HG03039 (cell line): ENCODE measurements at regions not wholly inside any gene's neighbourhood (a gene's known extent, or its start where the extent isn't known, plus 50 kb on each side); places are given as distances from the start of the nearest gene placed in this dataset.

Experiments
- ATAC-seq: cut with Tn5 transposase; IDR thresholded peaks from one replicate; pipeline ENCODE4 v1.9.1; 2021; ENCODE audit warnings: mild to moderate bottlenecking, moderate library complexity; ENCODE audit not compliant: unreplicated experiment

DNA sequence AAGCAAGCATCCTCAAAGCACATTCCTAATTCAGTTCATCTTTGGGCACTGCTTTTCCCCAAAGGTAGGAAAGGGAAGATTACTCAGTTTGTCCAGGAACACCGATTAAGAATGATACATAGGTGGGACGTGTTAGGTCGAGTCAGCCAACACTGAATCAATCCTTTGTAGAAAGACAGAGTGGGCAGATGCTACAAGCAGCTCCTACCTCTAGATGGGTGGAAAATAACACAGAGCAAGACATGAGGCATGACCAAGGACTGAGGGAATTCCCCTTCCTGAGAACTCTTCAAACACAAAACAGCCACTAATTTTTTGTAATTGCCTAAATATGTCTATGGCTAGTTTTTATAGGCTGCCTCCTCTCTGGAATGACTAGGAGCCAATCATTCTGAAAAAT is 331.7 kb downstream of the HNRNPD start:
- no peak for ATAC-seq

DNA sequence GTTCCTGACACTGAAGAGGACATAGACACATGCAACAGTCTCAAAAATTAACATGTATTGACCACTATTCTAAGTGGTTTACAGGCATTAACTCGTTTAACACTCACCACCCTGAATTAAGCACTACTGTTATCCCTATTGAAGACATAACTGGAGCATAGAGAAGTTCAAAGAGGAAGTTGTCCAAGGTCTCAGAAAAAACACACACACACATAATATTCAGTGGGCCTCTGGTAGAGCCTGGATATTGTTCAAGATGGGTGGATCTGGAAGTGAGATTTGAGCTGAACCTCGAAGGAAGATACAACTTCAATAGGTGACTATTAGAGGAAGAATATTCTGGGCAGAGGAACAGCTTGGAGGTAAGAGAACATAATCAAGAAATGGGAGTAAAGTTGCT is 334.9 kb downstream of the HNRNPD start:
- no peak for ATAC-seq

DNA sequence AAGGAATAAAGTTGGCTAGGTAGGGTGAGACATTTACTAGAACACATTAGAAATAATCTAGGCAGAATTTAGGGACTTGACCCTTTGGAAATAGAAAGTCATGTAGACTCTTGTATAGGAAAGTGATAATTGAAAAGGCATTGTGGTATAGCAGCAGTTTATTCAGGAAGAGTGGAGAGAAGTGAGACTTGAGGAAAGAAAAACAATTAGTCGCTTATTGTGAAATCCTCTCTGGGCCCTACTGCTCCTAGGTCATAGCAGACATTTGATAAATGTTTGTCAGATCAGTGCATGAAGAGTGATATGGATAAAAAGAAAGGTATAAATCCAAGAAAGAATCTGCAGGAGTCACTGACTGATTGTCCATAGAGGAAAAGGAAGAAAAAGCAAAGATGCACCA is 337.6 kb downstream of the HNRNPD start:
- ATAC-seq, result no peak

DNA sequence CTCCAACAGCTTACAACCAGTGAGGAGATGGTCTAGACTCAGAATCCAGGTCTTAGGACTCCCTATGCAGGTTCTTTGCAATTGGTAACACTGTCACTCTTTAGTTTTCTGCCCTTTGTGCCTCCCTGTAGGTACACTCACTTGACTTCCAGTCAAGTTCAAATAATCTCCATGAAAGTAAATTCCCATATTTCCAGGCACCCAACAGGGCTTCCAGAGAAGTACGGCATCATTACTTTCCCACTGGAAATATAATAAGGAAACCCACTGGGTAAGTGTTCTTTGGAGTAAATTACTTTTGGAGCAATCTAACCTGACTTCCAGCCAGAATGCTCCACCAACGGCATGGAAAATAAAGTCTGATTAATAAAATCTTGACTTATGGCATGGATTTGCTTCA is 338.9 kb downstream of the HNRNPD start:
- no peak for ATAC-seq

DNA sequence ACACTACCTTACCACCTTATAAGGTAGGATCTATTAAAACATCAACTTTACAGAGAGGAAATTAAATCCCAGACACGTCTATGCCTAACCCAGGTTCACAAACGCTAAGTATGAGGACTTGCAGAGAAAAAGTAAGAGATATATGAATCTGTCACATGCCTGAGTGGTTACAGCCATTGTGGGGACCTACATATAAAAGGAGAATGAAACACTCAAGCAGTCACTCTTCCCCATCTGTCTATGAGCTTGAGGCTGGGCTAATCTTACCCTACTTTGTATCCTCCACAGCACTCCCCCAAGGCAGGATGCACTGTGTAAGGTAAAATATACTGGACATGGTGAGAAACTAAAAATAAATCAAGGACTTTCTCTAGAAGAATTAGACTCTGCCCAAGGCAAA is 339.9 kb downstream of the HNRNPD start:
- ATAC-seq, result no peak

DNA sequence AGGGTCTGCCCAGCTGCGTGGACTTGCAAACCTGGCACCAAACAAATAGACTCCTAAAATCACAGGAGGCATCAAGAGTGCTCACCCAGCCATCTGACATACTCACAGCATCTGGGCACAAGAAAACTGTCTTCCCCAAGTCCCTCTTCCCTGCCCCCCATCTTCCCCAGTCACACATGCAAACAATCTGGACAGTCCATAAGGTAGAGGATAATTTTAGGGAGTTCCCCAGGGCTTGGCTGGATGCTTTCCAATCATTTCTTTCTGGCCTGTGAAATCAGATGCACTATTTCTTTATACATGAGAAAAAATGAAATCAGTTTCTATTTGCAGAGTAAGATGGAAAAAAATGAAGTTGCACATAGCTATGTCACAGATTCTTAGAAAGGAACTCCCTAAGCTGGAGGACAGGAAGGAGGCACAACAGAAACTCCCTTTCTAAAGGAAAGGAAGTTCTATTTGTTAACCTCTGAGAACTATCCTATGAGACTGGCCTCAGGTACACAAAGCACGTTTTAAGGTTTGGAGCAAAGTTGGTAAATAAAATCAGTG is 342.3 kb downstream of the HNRNPD start:
- ATAC-seq, result no peak

DNA sequence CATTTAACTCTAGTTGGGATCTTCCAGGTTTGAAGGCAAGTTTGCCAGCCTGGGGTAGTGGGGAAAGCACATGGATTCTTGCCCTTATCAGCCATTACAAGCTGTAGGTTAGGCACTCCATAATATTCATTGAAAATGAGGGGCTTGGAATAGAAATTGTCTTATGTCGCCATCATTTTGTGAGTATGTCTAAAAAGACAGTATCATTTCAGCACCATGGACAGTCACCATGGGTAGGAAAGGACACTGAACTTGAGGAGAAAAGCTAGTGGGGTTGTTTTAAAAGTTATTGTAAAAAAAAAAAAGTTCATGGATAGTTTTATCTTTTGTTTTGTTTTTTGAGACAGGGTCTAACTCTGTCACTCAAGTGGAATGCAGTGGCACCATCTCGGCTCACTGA is 356.1 kb downstream of the HNRNPD start:
- ATAC-seq, result no peak

DNA sequence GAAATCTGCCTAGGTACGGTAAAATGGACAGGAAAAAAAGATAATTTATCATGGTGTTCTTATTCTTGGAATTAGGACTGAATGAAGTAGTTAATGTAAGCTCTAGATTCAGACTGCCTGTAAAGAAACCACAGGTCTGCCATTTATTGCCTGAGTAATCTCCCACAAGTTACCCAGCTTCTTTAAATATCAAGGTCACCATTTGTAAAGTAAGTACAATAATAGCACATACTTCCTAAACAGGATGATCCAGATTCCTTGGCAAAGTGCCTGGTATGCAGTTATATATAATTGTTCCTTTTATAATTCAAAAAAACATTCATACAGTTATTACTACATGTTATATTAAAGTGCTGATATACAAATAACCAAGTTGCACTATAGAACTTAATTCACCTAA is 368.6 kb downstream of the HNRNPD start:
- ATAC-seq, result no peak

DNA sequence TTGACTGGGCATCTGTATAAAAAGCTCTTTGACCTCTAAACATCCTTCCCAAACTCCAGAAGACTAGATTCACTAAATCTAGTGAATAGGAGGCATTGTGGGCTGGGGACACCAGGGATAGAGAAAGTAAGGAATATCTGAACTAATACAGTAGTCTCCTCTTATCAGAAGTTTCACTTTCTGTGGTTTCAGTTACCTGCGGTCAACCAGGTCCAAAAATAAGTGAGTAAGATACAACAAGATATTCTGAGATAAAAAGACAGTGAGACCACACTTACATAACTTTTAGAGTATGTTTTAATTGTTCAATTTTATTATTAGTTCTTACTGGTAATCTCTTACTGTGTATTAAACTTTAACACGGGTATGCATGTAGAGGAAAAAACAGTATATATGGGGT is 376.5 kb downstream of the HNRNPD start:
- no peak for ATAC-seq

DNA sequence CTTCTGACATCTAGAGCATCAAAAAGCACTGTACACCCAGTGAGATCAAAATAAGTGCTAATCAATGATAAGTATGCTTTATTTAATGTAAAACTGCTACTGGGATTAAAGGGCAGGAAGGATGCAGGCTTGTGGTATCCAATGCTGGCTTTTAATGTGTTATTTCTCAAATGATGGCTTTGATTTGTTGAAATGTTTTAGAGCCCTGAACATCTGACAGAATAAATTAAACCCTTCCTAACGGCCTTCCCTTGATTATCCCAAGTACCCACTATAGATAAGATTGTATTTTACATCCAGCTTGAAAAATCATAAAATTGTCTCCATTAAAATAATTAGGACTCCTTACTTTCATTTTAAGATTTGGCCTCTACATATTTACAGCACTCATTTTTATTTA is 382.9 kb downstream of the HNRNPD start:
- ATAC-seq, result no peak

DNA sequence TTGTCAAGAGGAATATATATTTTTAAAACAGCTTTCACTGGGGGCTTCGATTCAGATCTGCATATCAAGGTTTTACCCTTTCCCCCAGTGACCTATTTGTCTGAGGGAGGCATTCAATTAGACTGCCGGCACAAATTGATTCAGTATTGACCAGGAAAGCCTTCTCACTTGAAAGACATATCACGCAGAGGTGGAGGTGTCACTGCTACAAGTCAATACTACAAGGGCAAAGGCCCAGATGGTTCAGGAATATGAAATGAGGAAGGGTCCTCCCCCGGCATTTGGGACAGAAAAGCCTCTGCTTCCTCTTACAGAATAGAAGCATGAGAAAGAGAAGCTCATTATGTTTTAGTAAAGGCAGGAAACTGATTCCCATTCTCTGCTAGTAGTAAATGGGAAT is 383.6 kb downstream of the HNRNPD start:
- no peak for ATAC-seq

DNA sequence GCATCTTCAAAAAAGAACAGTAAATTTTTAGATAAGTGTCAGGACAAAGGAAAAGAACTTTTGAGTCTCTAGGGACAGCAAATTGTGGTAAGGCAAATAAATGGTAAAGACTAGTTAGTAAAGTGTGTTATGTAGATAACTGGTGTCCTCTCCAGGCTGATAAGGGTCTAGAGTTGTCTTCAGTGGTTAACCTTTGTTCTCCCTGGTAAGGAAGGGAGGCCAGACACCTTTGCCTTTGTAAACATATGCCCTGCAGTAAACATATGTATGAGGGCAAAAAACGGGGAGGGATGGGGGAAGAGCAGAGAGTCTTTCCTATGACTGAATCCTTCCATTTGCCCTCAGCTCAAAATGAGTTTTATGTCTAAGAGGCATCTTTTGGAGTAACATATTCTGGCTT is 384.6 kb downstream of the HNRNPD start:
- no peak for ATAC-seq

DNA sequence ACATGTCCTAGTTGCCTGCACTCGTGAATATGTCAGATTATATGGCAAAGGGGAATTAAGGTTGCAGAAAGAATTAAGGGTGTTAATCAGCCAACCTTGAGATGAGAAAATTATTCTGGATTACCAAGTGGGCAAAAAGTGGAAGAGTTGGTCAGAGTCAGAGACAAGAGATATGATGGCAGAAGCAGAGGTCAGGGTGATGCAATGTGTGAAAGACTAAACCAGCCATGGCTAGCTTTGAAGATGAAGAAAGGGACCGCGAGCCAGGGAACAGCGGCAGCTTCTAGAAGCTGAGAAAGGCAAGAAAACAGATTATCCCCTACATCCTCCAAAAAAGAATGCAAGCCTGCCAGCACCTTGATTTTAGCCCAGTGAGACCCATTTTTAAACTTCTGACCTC is 385.6 kb downstream of the HNRNPD start:
- no peak for ATAC-seq

DNA sequence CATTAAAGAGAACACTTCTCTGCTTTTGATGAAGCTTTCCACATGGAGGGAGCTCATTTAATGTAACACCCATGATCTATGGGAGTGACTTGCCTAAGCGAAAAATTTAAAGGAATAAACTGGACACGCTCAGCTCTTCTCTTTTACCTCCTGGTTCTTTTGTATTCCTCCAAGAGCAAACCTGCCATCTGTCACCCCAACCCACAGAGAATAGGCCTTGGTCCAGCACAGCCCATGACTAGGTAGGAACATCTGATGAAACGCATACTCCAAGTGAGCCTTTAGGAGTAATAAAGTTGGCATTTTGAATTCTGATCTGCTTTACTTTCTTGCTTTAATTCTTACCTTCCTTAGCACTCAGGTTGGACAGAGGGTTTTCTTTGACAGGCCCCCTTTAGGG is 389.0 kb downstream of the HNRNPD start:
- no peak for ATAC-seq

DNA sequence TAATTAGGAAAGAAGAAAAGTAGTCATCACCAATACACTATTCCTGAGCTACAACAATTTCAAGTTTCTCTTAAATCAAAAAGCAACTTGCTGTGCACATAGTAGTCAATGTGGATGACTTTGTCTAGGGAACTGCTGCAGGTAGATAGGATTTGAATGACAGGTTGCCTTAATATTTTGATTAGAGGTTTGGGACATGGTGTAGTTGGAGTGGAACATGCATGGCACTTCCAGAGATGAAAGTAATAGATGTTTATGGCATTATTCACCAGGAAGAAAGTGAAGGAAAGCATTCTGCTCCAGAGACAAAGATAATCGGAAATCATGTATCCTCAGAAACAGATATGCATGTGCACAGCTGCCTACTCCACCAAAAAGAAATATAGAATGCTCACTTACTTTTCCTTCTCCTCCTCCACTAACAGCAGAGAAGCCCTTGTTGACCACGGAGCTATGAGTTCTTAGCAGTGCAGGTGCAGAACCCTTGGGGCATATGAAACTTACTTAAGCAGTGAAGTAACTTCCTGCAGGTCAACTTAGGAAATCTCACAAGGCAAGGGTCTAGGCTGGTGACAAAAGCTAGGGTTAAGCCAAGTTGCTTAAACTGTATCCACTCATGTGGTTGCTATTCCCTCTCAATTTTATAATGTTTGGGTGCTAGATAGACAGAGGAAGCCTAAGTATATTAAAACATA is 390.8 kb downstream of the HNRNPD start:
- ATAC-seq, result no peak

DNA sequence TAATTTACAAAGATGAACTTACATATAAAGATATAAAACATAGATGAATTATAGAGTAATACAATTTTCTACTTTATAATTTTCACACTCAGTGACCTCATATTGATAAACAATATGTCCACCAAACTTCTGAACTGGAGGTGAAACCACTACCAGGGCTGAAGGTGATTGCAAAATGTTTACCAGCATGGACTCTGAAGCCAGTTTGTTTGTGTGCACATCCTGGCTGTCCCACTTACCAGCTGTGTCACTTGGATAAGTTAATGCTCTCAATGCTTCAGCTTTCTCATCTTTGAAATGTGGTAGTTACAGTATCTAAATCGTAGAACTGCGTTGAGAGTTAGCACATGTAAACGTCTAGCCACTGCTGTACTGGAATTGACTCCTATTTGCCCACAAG is 392.6 kb downstream of the HNRNPD start:
- ATAC-seq, result no peak

DNA sequence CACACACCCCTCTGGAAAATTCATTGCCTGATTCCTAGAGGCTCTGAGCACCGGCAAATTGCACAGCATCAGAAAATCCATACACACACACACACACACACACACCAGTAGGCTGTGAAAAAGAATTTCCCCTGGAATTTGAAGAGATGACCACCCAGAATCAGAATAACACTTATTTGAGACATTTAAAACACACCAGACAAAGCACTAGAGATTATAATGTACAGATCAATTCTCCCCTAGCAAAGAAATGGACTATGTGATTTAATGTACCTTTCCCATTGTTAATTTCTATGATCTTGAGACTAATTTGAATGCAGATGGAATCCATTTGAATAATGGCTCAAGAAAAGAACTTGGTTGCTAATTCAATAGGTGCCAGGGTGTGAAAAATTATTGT is 399.3 kb downstream of the HNRNPD start:
- no peak for ATAC-seq

DNA sequence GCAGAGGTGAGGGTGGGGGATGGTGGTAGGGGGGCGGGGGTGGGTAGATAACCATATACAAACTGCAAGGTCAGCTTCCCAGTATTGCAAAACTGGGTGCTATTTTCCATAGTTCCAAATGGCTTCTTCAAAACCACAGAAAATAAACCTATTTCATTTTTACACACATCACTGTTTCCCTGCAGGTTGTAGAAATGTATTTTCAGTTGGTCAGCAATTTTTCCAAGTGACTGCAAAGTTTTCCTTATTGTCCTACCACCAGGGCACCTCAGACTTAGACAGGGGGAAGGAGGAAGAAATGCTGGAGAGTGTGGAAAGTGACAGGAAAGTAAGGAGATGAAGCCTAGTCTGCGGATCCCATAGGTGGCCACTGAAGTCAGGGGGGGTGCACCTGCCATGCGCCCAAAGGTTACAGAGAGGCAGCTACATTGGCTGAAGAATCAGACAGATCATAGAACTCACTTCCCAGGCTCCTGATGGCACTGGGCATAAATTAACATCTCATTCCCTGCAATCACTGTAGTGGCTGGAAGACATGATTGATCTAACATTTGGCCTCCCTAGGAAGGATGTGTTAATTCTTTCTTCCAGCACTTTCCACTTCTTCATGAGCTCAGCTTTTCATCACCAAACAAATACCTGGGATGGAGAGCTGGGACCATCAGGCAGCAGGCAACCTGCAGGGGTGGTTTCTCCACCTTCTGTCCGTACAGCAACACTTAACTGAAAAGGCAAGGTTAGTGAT is 402.0 kb downstream of the HNRNPD start:
- ATAC-seq, result no peak

DNA sequence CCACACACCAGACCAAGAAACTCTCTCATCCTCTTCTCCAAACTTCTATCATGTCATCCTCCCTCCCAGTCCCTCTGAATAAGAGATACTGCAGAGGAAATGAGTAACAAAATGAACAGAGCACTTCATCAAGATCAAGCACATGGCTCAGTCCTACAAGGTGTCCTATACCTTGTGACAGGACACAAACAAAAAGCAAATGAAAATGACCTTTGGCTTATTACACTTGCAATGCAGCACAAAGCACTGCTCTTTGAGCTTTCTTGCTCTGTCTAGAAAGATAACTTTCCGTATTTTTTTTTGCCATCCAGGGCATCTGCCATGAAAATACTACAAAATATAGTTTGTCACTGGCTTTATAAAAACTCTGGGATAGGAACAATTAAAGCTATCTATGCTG is 402.7 kb downstream of the HNRNPD start:
- ATAC-seq, result no peak

DNA sequence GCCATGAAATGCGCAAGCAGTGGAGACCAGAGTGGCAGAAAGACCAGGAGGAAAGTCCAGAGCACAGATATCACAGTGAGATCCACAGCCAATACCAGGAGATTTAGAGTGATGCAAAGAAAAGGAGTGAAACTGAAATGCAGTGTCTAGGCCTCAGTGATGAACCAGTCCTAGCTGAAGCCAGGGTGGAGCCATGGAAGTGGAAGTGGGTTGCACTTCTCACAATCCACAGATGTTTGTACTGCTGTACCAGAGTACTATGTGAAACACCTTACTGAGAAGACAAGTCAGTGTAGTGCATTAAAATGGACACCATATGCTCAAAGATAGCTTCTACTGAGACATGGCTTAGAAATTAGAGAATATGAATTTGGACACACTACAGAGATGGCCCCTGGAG is 403.3 kb downstream of the HNRNPD start:
- ATAC-seq, result no peak

DNA sequence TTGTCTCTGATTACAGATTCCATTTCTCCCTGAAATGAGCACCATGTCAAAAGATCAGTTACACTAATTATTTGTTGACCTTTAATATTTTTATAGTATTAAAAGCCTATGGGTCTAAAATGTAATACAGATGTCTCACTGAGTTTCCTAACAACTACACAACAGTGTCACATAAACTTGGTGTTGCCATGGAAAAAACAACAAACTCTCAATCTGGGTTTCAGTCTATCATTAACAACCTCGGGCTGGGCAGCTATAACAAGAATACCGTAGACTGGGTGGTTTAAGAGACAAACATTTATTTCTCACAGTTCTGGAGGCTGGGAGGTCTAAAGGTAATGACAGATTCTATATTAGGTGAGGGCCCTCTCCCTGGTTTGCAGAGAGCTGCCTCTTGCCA is 407.1 kb downstream of the HNRNPD start:
- ATAC-seq, result no peak

DNA sequence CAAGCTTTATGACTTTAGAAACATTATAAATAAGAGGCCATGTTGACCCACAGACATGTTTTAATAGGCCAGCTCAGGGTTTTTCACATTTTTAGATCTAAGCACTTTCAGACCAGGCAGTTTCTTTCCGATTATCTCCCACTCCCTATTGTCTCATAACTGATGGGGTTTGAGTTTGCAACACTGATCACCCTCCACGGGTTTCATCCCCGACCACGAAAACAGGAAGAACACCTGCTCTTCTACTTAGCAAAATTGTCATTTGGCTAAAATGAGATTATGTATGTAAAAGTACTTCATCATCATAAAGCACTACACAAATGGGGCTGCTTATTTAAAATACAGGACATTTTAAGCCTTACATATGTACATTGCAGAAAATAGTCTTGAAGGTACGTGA is 407.9 kb downstream of the HNRNPD start:
- no peak for ATAC-seq

DNA sequence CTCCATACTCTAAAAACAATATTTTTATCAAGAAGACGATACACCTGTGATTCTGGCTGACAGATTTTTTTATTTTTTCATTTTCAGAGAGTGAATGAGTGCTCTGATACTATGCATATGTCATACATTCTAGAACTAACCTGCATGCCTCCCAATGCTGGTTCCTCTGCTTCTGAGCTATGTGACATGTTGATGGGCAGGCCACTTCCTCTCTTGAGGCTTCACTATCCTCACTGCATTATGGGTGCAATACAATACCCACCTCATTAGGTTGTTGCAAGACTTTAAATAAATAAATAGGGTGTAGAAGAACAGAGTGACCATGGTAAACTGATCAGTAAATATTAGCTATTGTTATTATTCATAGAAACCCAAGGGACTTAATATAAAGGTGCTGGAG is 408.3 kb downstream of the HNRNPD start:
- ATAC-seq, result no peak
